Neural cell (in vitro differentiated cells): ENCODE measurements at regions not wholly inside any gene's neighbourhood (a gene's known extent, or its start where the extent isn't known, plus 50 kb on each side); places are given as distances from the start of the nearest gene placed in this dataset.

ENCODE experiments used
- H2AFZ ChIP-seq: fragments of 200-600, 300-800 bp; sonication (generic), shearing (Covaris generic); 2 replicates; pipeline ENCODE4 v1.6.0; 2014; ENCODE audit warnings: low read depth, mild to moderate bottlenecking, antibody characterized with exemption, low read length, moderate library complexity
- H3F3A ChIP-seq: fragments of 200-600 bp; shearing (Covaris generic); 2 replicates; pipeline ENCODE4 v1.6.1; 2016; ENCODE audit warnings: mild to moderate bottlenecking, moderate library complexity, mixed read lengths, antibody characterized with exemption, low read length; ENCODE audit not compliant: insufficient read depth, poor library complexity, severe bottlenecking
- H3K27ac ChIP-seq: fragments of 200-600, 300-800 bp; sonication (generic), shearing (Covaris generic); 2 replicates; pipeline ENCODE4 v1.5.1; 2014; ENCODE audit warnings: mild to moderate bottlenecking, low read length, moderate library complexity
- H3K27me3 ChIP-seq: fragments of 300-800, 200-600 bp; sonication (generic), shearing (Covaris generic); 2 replicates; pipeline ENCODE4 v1.6.0; 2014; ENCODE audit warnings: mild to moderate bottlenecking, low read depth, low read length, moderate library complexity; ENCODE audit not compliant: insufficient read depth
- H3K36me3 ChIP-seq: fragments of 300-800, 200-600 bp; sonication (generic), shearing (Covaris generic); 2 replicates; pipeline ENCODE4 v1.5.1; 2014; ENCODE audit warnings: mild to moderate bottlenecking, antibody characterized with exemption, low read length, moderate library complexity; ENCODE audit not compliant: insufficient read depth
- H3K4me2 ChIP-seq: fragments of 300-800, 200-600 bp; sonication (generic), shearing (Covaris generic); 2 replicates; pipeline ENCODE4 v1.6.0; 2014; ENCODE audit warnings: mild to moderate bottlenecking, low read length
- H3K4me3 ChIP-seq: fragments of 300-800, 200-600 bp; sonication (generic), shearing (Covaris generic); 2 replicates; pipeline ENCODE4 v1.5.1; 2014; ENCODE audit warnings: mild to moderate bottlenecking, low read length, moderate library complexity
- H3K79me2 ChIP-seq: fragments of 200-600 bp; shearing (Covaris generic); replicated peaks from 2 replicates; pipeline ENCODE4 v1.6.0; 2014; ENCODE audit warnings: mild to moderate bottlenecking, low read length, moderate library complexity; ENCODE audit not compliant: insufficient read depth
- H3K9ac ChIP-seq: fragments of 300-800, 200-600 bp; sonication (generic), shearing (Covaris generic); 2 replicates; pipeline ENCODE4 v1.6.1; 2016; ENCODE audit warnings: mild to moderate bottlenecking, low read length, mixed read lengths
- H3K9me2 ChIP-seq: fragments of 200-600 bp; shearing (Covaris generic); 2 replicates; pipeline ENCODE4 v1.6.1; 2016; ENCODE audit warnings: mild to moderate bottlenecking, low read length, mixed read lengths; ENCODE audit not compliant: insufficient read depth
- H3K9me3 ChIP-seq: fragments of 200-600, 300-800 bp; sonication (generic), shearing (Covaris generic); 2 replicates; pipeline ENCODE4 v1.6.1; 2016; ENCODE audit warnings: mild to moderate bottlenecking, mixed run types, low read length, moderate library complexity, mixed read lengths
- H4K20me1 ChIP-seq: fragments of 200-600 bp; shearing (Covaris generic); 2 replicates; pipeline ENCODE4 v1.6.1; 2016; ENCODE audit warnings: mild to moderate bottlenecking, mixed run types; ENCODE audit not compliant: insufficient read depth
- CTCF ChIP-seq: fragments of 450-650 bp; IDR thresholded peaks from 2 replicates; pipeline ENCODE4 v1.5.1; 2014; ENCODE audit warnings: antibody characterized with exemption, mild to moderate bottlenecking, moderate library complexity; ENCODE audit not compliant: poor library complexity, severe bottlenecking
- EP300 ChIP-seq: fragments of 450-650 bp; conservative IDR thresholded peaks from 2 replicates; pipeline ENCODE4 v1.6.1; 2014; ENCODE audit warnings: antibody characterized with exemption, mild to moderate bottlenecking, moderate library complexity; ENCODE audit not compliant: poor library complexity, severe bottlenecking
- EZH2 ChIP-seq: fragments of 200-600, 300-800 bp; shearing (Covaris generic), sonication (generic); IDR thresholded peaks from 2 replicates; pipeline ENCODE4 v1.6.1; 2014; ENCODE audit warnings: antibody characterized with exemption, low read length, borderline replicate concordance, mild to moderate bottlenecking; ENCODE audit not compliant: insufficient read depth, poor library complexity, severe bottlenecking
- MXI1 ChIP-seq: fragments of 450-650 bp; conservative IDR thresholded peaks from 2 replicates; pipeline ENCODE4 v1.6.1; 2014; ENCODE audit warnings: antibody characterized with exemption, mild to moderate bottlenecking; ENCODE audit not compliant: poor library complexity, severe bottlenecking
- POLR2AphosphoS5 ChIP-seq: IDR thresholded peaks from 2 replicates; pipeline ENCODE4 v1.6.1; 2012
- RAD21 ChIP-seq: fragments of 450-650 bp; conservative IDR thresholded peaks from 2 replicates; pipeline ENCODE4 v1.6.1; 2014; ENCODE audit warnings: antibody characterized with exemption, mild to moderate bottlenecking, moderate library complexity
- SMC3 ChIP-seq: fragments of 450-650 bp; conservative IDR thresholded peaks from 2 replicates; pipeline ENCODE4 v1.6.1; 2014; ENCODE audit warnings: antibody characterized with exemption, mild to moderate bottlenecking, moderate library complexity; ENCODE audit not compliant: poor library complexity
- TAF1 ChIP-seq: IDR thresholded peaks from 2 replicates; pipeline ENCODE4 v1.6.1; 2012; ENCODE audit warnings: low read depth
- TF ChIP-seq, protein P1 (sequence below): IDR thresholded peaks from 2 replicates; pipeline ENCODE4 v1.6.1; 2012; ENCODE audit warnings: borderline replicate concordance

DNA sequence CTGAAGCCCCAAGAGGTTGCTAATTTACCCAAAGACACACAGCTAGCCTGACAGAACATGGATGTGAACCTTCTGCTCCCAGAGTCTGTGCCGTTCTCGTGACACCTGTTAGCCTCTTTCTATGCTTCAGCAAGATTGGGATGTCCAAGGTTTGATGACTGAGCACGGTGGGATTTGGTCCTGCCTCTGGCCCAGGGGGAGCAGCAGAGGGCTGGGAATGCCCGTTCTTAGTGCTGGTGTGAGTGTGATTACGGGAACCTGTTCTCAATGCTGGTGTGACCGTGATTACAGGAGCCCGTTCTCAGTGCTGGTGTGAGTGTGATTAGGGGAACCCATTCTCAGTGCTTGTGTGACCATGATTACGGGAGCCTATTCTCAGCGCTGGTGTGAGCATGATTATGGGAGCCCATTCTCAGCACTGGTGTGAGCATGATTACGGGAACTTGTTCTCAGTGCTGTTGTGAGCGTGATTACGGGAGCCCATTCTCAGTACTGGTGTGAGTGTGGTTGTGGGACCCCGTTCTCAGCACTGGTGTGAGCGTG, 67.3 kb upstream of the SNTG2 start:
- H3K9me3 ChIP-seq = no peaks in the 10 kb centered on the region
- no peak overlapping the region for H2AFZ ChIP-seq
- H3K27ac ChIP-seq = no peak overlapping the region
- H3K9me2 ChIP-seq = no peaks in the 10 kb centered on the region
- TF ChIP-seq TAF1 (no peak), CTCF (no peak), POLR2AphosphoS5 (no peak), EZH2 (no peak), MXI1 (no peak), EP300 (no peak), SMC3 (no peak), RAD21 (no peak)
- TF ChIP-seq, protein P1, sequence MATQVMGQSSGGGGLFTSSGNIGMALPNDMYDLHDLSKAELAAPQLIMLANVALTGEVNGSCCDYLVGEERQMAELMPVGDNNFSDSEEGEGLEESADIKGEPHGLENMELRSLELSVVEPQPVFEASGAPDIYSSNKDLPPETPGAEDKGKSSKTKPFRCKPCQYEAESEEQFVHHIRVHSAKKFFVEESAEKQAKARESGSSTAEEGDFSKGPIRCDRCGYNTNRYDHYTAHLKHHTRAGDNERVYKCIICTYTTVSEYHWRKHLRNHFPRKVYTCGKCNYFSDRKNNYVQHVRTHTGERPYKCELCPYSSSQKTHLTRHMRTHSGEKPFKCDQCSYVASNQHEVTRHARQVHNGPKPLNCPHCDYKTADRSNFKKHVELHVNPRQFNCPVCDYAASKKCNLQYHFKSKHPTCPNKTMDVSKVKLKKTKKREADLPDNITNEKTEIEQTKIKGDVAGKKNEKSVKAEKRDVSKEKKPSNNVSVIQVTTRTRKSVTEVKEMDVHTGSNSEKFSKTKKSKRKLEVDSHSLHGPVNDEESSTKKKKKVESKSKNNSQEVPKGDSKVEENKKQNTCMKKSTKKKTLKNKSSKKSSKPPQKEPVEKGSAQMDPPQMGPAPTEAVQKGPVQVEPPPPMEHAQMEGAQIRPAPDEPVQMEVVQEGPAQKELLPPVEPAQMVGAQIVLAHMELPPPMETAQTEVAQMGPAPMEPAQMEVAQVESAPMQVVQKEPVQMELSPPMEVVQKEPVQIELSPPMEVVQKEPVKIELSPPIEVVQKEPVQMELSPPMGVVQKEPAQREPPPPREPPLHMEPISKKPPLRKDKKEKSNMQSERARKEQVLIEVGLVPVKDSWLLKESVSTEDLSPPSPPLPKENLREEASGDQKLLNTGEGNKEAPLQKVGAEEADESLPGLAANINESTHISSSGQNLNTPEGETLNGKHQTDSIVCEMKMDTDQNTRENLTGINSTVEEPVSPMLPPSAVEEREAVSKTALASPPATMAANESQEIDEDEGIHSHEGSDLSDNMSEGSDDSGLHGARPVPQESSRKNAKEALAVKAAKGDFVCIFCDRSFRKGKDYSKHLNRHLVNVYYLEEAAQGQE = no peak
- H4K20me1 ChIP-seq = no peaks in the 10 kb centered on the region
- H3K27me3 ChIP-seq = no peaks in the 10 kb centered on the region
- H3F3A ChIP-seq = no peaks in the 10 kb centered on the region
- H3K36me3 ChIP-seq = no peaks in the 10 kb centered on the region
- no peaks in the 10 kb centered on the region for H3K79me2 ChIP-seq
- no peak overlapping the region for H3K4me2 ChIP-seq
- H3K9ac ChIP-seq = no peak overlapping the region
- no peak overlapping the region for H3K4me3 ChIP-seq

DNA sequence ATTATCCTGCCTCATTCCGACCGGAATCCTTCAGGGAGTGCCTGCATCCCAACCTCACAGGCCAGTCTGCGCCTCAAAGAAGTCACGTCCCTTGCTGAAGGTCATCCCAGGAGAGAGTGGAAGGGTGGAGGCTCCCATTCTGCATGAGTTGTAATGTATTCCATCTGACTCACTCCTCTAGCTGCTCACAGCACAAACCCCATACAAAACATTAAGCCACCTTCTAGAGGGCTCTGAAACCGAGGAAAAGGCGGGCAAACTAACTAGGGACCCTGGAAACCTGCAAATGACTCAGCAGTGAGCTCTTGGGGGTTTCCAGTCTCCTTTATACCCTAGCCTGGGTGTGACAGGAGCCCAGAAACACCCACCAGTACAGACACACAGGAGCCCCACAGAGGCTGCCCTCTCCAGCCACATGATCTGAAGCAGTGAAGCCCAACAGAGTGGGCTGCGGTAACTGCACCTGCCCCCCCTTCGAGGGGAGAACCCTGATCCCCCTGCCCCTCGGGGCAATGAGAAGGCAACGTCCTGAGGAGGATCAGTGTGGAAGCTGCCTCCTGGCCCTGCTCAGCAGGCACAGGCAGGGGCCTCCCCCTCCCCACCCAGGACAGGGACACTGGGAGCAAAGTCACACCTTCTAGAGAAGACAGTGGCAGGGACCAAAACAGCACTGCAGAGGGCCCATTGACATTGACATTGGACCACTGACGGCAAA, 69.3 kb upstream of the SNTG2 start:
- H3K9me3 ChIP-seq = no peaks in the 10 kb centered on the region
- no peak for TF ChIP-seq MXI1
- no peak for TF ChIP-seq POLR2AphosphoS5
- TF ChIP-seq, protein P1 = no peak
- TF ChIP-seq RAD21 = no peak
- no peak for TF ChIP-seq EP300
- H3K27ac ChIP-seq = no peak overlapping the region
- H3K36me3 ChIP-seq = no peaks in the 10 kb centered on the region
- no peaks in the 10 kb centered on the region for H3F3A ChIP-seq
- H2AFZ ChIP-seq = no peak overlapping the region
- H3K9ac ChIP-seq = no peak overlapping the region
- H3K4me3 ChIP-seq = no peak overlapping the region
- H3K27me3 ChIP-seq = no peaks in the 10 kb centered on the region
- no peaks in the 10 kb centered on the region for H4K20me1 ChIP-seq
- H3K9me2 ChIP-seq = no peaks in the 10 kb centered on the region
- H3K4me2 ChIP-seq = no peak overlapping the region
- no peaks in the 10 kb centered on the region for H3K79me2 ChIP-seq
